ENCODE measurements at regions not wholly inside any gene's neighbourhood (a gene's known extent, or its start where the extent isn't known, plus 50 kb on each side); places are given as distances from the start of the nearest gene placed in this dataset.
"Not testable (repeated sequence)": the region's sequence is repeated elsewhere in the genome, so short reads cannot be mapped to it uniquely, and the experiment has no call there.

DNA sequence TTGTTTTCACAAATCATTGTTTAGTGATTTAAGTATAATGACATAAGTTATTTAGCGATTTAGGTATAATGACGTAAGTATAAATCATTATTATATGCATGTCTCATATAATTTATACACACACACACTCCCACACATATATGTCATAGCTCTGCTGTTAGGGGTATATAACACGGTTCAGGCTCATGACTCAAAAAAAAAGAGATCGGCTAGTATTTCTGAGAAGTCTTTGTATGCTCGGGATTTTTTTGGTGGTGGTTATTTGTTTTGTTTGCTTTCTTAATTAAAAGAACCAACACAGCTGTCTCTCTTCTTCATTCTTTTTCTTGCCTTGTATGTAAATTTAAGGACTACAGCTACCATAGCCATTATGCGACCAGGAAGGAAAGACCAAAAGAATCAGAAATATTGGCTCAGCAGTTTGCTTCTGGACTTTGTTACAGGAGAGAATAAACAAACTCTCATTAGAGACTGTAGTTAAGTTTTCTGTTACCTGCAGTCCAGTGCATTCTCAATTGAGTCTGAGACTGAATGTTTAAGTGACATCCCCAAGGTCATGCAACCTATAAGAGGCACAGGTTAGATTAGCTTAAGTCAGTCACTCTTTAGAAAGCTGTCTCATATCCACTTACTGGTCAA is 83.2 kb upstream of the NREP start:
- Histone ChIP-seq H3K4me2 (ENCODE audit: low read length) (no peak overlapping the region), H3K9ac (ENCODE audit: low read depth, low read length) (no peak overlapping the region), H3K9me3 (replicated peaks; ENCODE audit: low read length) (no peaks in the 10 kb centered on the region), H3K27me3 (ENCODE audit: control insufficient read depth, insufficient read depth, low read length) (no peaks in the 10 kb centered on the region), H3K4me3 (ENCODE audit: low read length) (no peak overlapping the region), H3K4me1 (ENCODE audit: control insufficient read depth, insufficient read depth, low read length) (peaks cover 20% of the 10 kb centered on the region), H3K36me3 (ENCODE audit: insufficient read depth, low read length) (no peaks in the 10 kb centered on the region)

DNA sequence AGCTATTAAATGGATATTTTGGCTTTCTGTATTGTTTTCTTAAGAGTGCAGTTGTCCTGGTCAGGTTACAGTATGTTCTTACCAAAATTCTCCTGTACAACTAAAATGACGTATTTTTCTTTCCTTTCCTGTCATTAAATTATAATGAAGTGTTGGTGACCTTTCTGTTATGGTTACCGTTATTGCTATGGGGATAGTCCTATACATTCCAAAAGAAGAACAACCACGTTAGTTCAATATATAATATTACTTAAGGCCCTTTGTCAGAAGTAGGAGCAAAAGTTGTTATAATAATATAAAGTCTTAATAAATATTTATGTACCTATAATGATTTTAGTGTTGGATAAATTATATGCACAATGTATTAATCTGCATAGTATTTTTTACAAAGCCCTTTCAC is 82.4 kb upstream of the NREP start:
- H3K9ac ChIP-seq (ENCODE audit: low read depth, low read length) = no peak overlapping the region
- H3K9me3 ChIP-seq (replicated peaks; ENCODE audit: low read length) = no peaks in the 10 kb centered on the region
- H3K27me3 ChIP-seq (ENCODE audit: control insufficient read depth, insufficient read depth, low read length) = no peaks in the 10 kb centered on the region
- no peak overlapping the region for H3K4me3 ChIP-seq (ENCODE audit: low read length)
- no peaks in the 10 kb centered on the region for H3K36me3 ChIP-seq (ENCODE audit: insufficient read depth, low read length)
- no peak overlapping the region for H3K4me2 ChIP-seq (ENCODE audit: low read length)
- H3K4me1 ChIP-seq (ENCODE audit: control insufficient read depth, insufficient read depth, low read length) = peaks cover 27% of the 10 kb centered on the region

DNA sequence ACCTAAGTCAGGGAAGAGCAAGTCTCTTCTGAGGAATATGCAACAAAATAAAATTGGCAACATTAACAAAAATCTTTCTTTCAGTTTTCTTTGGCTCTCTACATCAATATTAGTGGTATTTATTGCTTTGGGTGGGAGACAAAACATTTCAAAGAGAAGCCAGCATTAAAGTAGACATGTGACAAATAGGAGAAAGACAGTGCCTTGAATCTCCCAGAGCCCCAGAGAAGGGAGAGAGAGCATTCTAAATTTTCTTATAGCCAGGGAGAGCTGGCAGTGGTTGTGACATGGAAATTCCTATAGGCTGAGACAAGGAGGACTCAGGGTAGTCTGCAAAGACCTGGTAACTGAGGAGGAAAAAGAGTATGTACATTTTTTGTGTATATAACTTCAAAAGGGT is 79.4 kb upstream of the NREP start:
- peaks cover 27% of the 10 kb centered on the region for H3K4me1 ChIP-seq (ENCODE audit: control insufficient read depth, insufficient read depth, low read length)
- H3K9me3 ChIP-seq (replicated peaks; ENCODE audit: low read length) = no peaks in the 10 kb centered on the region
- H3K27me3 ChIP-seq (ENCODE audit: control insufficient read depth, insufficient read depth, low read length) = no peaks in the 10 kb centered on the region
- no peak overlapping the region for H3K9ac ChIP-seq (ENCODE audit: low read depth, low read length)
- H3K4me3 ChIP-seq (ENCODE audit: low read length) = no peak overlapping the region
- H3K36me3 ChIP-seq (ENCODE audit: insufficient read depth, low read length) = no peaks in the 10 kb centered on the region
- no peak overlapping the region for H3K4me2 ChIP-seq (ENCODE audit: low read length)

DNA sequence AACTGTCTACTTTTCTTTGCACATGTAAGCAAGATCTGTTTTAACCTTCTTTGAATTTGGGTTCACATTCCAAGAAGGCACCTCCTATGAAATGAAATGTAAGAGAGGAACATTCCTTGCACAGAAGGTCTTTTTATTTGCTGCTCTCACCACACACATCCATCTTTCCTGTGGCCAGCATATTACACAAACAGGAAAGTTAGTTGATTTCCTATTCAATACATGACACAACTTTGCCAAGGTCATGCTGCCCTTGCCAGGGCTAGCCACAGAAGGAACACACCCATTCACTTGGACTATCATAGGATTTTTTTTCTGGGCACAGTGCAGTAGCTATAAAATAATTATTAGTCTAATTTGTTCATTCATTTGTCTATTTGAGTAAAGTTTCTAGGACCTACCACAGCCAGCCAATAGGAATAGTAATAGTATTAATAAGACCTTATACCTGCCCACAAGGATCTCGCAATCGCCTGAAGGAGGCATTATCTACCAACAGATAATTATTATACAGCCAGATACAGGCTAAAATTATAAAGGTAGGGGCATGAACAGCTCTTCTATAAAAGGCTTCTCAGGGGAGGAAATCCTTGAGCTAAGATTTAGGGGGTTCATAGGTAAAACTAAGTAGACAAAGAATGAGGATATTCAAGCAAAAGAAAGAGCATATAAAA is 78.1 kb upstream of the NREP start:
- Histone ChIP-seq H3K4me2 (ENCODE audit: low read length) (no peak overlapping the region), H3K9me3 (replicated peaks; ENCODE audit: low read length) (no peaks in the 10 kb centered on the region), H3K4me3 (ENCODE audit: low read length) (no peak overlapping the region), H3K9ac (ENCODE audit: low read depth, low read length) (no peak overlapping the region), H3K4me1 (ENCODE audit: control insufficient read depth, insufficient read depth, low read length) (peaks cover 33% of the 10 kb centered on the region), H3K36me3 (ENCODE audit: insufficient read depth, low read length) (no peaks in the 10 kb centered on the region), H3K27me3 (ENCODE audit: control insufficient read depth, insufficient read depth, low read length) (no peaks in the 10 kb centered on the region)

DNA sequence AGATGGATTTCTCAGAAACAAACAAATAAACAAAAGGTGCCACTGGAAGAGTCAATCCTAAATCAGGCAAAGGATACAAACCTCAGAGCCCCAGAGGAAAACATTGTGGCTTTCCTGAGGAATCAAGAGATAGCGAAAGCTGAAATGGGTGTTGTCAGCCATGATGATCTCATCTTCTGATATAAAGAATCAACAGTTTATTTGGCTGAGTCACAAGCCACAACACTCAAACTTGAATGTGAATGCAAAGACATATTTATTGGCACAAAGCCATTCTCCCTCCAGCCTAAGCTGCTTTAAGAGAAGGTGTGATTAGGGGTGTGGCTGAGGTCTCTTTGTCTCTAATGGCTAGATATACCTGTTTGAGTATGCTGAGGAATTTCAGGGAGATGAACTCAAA is 73.3 kb upstream of the NREP start:
- Histone ChIP-seq H3K4me2 (ENCODE audit: low read length) (peak overlapping the region; percentile 52), H3K36me3 (ENCODE audit: insufficient read depth, low read length) (no peaks in the 10 kb centered on the region), H3K9ac (ENCODE audit: low read depth, low read length) (peak overlapping the region; percentile 43), H3K9me3 (replicated peaks; ENCODE audit: low read length) (no peaks in the 10 kb centered on the region), H3K4me3 (ENCODE audit: low read length) (no peak overlapping the region), H3K4me1 (ENCODE audit: control insufficient read depth, insufficient read depth, low read length) (peaks cover 27% of the 10 kb centered on the region), H3K27me3 (ENCODE audit: control insufficient read depth, insufficient read depth, low read length) (no peaks in the 10 kb centered on the region)

DNA sequence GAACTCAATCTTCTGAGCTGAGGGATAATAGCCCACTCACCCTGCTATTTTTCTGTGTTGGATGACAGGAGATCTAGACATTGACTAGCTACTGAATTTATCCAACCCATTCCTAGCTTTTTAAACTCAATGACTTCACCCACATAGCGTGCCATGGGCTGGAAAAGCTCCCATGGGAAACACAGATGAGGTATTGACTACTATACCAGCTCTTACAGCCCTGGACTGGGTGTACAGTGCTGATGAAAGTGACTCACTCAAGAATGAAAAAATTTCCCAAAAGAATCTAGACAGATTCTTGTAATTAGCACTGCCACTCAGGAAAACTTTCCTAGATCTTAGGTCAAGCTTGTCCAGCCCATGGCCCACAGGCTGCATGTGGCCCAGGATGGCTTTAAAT is 72.7 kb upstream of the NREP start:
- peak overlapping the region; percentile 43 for H3K9ac ChIP-seq (ENCODE audit: low read depth, low read length)
- no peak overlapping the region for H3K4me3 ChIP-seq (ENCODE audit: low read length)
- H3K9me3 ChIP-seq (replicated peaks; ENCODE audit: low read length) = no peaks in the 10 kb centered on the region
- peak overlapping the region; percentile 52 for H3K4me2 ChIP-seq (ENCODE audit: low read length)
- H3K27me3 ChIP-seq (ENCODE audit: control insufficient read depth, insufficient read depth, low read length) = no peaks in the 10 kb centered on the region
- peaks cover 21% of the 10 kb centered on the region for H3K4me1 ChIP-seq (ENCODE audit: control insufficient read depth, insufficient read depth, low read length)
- H3K36me3 ChIP-seq (ENCODE audit: insufficient read depth, low read length) = no peaks in the 10 kb centered on the region

DNA sequence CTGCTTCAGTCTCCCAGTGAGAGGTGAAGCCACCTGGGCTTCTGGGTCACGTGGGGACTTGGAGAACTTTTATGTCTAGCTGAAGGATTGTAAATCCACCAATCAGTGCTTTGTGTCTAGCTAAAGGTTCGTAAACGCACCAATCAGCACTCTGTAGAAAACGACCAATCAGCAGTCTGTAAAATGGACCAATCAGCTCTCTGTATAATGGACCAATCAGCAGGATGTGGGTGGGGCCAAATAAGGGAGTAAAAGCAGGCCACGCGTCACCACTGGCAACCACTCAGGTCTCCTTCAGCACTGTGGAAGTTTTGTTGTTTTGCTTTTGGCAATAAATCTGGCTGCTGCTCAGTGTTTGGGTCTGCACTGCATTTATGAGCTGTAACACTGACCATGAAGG is 69.1 kb upstream of the NREP start:
- Histone ChIP-seq H3K9me3 (replicated peaks; ENCODE audit: low read length) (no peaks in the 10 kb centered on the region), H3K4me2 (ENCODE audit: low read length) (no peak overlapping the region), H3K4me1 (ENCODE audit: control insufficient read depth, insufficient read depth, low read length) (peaks cover 18% of the 10 kb centered on the region), H3K4me3 (ENCODE audit: low read length) (no peak overlapping the region), H3K9ac (ENCODE audit: low read depth, low read length) (no peak overlapping the region), H3K27me3 (ENCODE audit: control insufficient read depth, insufficient read depth, low read length) (no peaks in the 10 kb centered on the region), H3K36me3 (ENCODE audit: insufficient read depth, low read length) (no peaks in the 10 kb centered on the region)

DNA sequence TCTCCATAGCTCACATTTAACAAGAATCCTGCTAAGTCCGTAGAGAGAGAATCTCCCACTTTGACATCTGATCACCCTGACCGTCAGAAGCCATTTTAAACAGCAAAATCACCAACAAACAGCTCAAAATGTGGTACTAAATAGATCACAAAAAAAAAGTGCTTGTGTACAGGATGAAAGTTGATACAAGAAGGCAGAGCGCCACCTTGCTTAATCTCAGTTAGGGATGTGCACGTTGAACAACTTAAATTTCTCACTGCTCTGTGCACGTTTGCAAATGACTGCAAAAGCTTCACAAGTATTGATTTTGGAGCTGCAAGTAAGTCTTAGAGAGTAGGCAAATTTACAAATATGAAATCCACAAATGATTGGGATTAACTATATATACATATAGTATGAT is 63.1 kb upstream of the NREP start:
- Histone ChIP-seq H3K4me2 (ENCODE audit: low read length) (no peak overlapping the region), H3K27me3 (ENCODE audit: control insufficient read depth, insufficient read depth, low read length) (no peaks in the 10 kb centered on the region), H3K36me3 (ENCODE audit: insufficient read depth, low read length) (no peaks in the 10 kb centered on the region), H3K4me3 (ENCODE audit: low read length) (no peak overlapping the region), H3K4me1 (ENCODE audit: control insufficient read depth, insufficient read depth, low read length) (no peaks in the 10 kb centered on the region), H3K9me3 (replicated peaks; ENCODE audit: low read length) (no peaks in the 10 kb centered on the region), H3K9ac (ENCODE audit: low read depth, low read length) (no peak overlapping the region)

DNA sequence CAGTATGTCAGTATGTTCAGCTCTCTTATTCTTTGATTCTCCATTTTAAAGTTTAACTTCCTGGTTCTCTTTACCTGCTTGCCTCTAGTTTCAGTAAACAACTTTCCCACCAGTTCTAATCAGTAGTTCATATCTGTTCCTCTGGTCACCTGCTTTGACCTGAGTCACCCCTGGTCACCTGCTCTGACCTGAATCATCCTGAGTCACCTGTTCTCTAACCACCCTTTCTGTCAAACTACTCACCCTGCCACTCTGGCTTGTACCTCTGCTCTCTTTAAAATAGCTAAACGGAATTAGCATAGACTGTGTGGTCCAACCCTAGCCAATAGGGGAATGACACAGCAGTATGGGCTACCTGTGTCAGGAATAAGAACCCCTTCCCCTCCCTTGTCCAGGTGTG is 62.0 kb upstream of the NREP start:
- H3K27me3 ChIP-seq (ENCODE audit: control insufficient read depth, insufficient read depth, low read length); H3K4me1 ChIP-seq (ENCODE audit: control insufficient read depth, insufficient read depth, low read length); H3K9me3 ChIP-seq (replicated peaks; ENCODE audit: low read length); H3K36me3 ChIP-seq (ENCODE audit: insufficient read depth, low read length); H3K9ac ChIP-seq (ENCODE audit: low read depth, low read length); H3K4me3 ChIP-seq (ENCODE audit: low read length); H3K4me2 ChIP-seq (ENCODE audit: low read length): not testable (repeated sequence)

DNA sequence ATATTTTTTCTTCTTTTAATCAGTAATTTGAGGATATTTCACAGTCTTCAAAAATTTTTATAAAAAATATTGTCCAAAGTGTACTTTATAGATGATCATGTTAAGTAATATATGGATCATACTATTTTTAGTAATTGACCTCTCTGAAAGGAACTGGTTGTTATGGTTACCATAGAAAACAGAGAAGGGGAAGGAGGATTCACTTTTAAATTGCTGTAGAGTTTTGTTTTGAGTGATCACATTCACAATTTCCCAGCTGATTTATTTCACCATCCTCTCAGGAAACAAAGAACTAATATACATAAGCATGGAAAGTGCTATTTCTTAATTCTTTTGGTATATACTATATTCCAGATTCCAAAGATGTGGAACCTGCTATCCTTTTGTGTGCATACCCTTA is 56.5 kb upstream of the NREP start:
- Histone ChIP-seq H3K36me3 (ENCODE audit: insufficient read depth, low read length) (no peaks in the 10 kb centered on the region), H3K4me3 (ENCODE audit: low read length) (no peak overlapping the region), H3K27me3 (ENCODE audit: control insufficient read depth, insufficient read depth, low read length) (no peaks in the 10 kb centered on the region)

DNA sequence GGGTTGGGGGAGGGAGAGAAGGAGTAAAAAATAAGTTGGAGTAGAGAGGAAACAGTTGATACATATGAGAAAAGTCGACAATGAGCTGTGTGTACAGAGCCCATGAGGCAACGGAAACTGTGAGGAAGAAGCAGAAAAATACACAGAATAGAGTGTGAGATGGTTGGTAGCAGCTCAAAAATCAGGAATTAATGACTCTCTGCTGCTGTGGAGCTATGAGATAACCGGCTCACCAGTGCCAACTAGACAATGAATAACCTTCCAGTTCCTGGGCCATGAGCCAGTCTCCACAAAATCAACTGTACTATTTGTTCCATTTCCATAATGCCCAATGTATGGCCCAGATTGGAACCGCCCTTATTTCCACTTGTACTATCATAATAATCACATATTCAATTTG is 53.1 kb upstream of the NREP start:
- Histone ChIP-seq H3K27me3 (ENCODE audit: control insufficient read depth, insufficient read depth, low read length) (no peaks in the 10 kb centered on the region), H3K4me2 (ENCODE audit: low read length) (no peak overlapping the region), H3K36me3 (ENCODE audit: insufficient read depth, low read length) (no peaks in the 10 kb centered on the region), H3K4me1 (ENCODE audit: control insufficient read depth, insufficient read depth, low read length) (no peaks in the 10 kb centered on the region), H3K4me3 (ENCODE audit: low read length) (no peak overlapping the region), H3K9me3 (replicated peaks; ENCODE audit: low read length) (no peaks in the 10 kb centered on the region), H3K9ac (ENCODE audit: low read depth, low read length) (no peak overlapping the region)

More for the DNA sequence above, 56.5 kb upstream of the NREP start:
- H3K9me3 ChIP-seq (replicated peaks; ENCODE audit: low read length) = no peaks in the 10 kb centered on the region
- H3K4me1 ChIP-seq (ENCODE audit: control insufficient read depth, insufficient read depth, low read length) = no peaks in the 10 kb centered on the region
- no peak overlapping the region for H3K9ac ChIP-seq (ENCODE audit: low read depth, low read length)
- H3K4me2 ChIP-seq (ENCODE audit: low read length) = no peak overlapping the region

Data from skeletal muscle satellite cell (primary cell).